Astrocyte (in vitro differentiated cells and primary cell): ENCODE measurements at regions not wholly inside any gene's neighbourhood (a gene's known extent, or its start where the extent isn't known, plus 50 kb on each side); places are given as distances from the start of the nearest gene placed in this dataset.
A peak's percentile ranks its signal among the peaks of the same experiment; 100 is the strongest.

ENCODE experiments used
- DNase-seq: peaks from one replicate; pipeline ENCODE4 v3.0.0-alpha.2; 2010; ENCODE audit warnings: low read depth
- FAIRE-seq: peaks from 2 replicates; lab custom pipeline; 2011; peaks lifted over from hg19 to GRCh38; lab: Jason Lieb, UNC
- H2AFZ ChIP-seq: 2 replicates; pipeline ENCODE4 v1.6.0; 2012; ENCODE audit warnings: low read depth, low read length, inconsistent platforms
- H3K27ac ChIP-seq: 2 replicates; pipeline ENCODE4 v1.5.1; 2011; ENCODE audit warnings: low read depth, low read length, inconsistent platforms
- H3K27me3 ChIP-seq: 2 replicates; pipeline ENCODE4 v1.6.0; 2011; ENCODE audit warnings: low read length, inconsistent platforms; ENCODE audit not compliant: insufficient read depth
- H3K36me3 ChIP-seq: 2 replicates; pipeline ENCODE4 v1.5.1; 2011; ENCODE audit warnings: low read length, inconsistent platforms; ENCODE audit not compliant: insufficient read depth
- H3K4me1 ChIP-seq: 2 replicates; pipeline ENCODE4 v1.5.1; 2011; ENCODE audit warnings: low read length, inconsistent platforms; ENCODE audit not compliant: insufficient read depth
- H3K4me2 ChIP-seq: 2 replicates; pipeline ENCODE4 v1.6.0; 2012; ENCODE audit warnings: low read length, inconsistent platforms
- H3K4me3 ChIP-seq: 2 replicates; pipeline ENCODE4 v1.5.1; 2011; ENCODE audit warnings: low read depth, mild to moderate bottlenecking, low read length, inconsistent platforms; ENCODE audit not compliant: insufficient read depth
- H3K79me2 ChIP-seq: 2 replicates; pipeline ENCODE4 v1.6.0; 2012; ENCODE audit warnings: mild to moderate bottlenecking, low read length, inconsistent platforms; ENCODE audit not compliant: insufficient read depth
- H3K9ac ChIP-seq: 2 replicates; pipeline ENCODE4 v1.6.0; 2012; ENCODE audit warnings: mild to moderate bottlenecking, low read length, inconsistent platforms
- H3K9me3 ChIP-seq: 2 replicates; pipeline ENCODE4 v1.5.1; 2012; ENCODE audit warnings: low read depth, mild to moderate bottlenecking, low read length, inconsistent platforms; ENCODE audit not compliant: insufficient read depth
- H4K20me1 ChIP-seq: 2 replicates; pipeline ENCODE4 v1.6.0; 2012; ENCODE audit warnings: low read length, inconsistent platforms; ENCODE audit not compliant: insufficient read depth
- H3K27ac Mint-ChIP-seq: one replicate; pipeline ENCODE4 v1.8.0; 2021; ENCODE audit warnings: mild to moderate bottlenecking, mixed read lengths; ENCODE audit not compliant: unreplicated experiment
- H3K27me3 Mint-ChIP-seq: one replicate; pipeline ENCODE4 v1.8.0; 2021; ENCODE audit warnings: low read depth, mixed read lengths; ENCODE audit not compliant: unreplicated experiment
- H3K36me3 Mint-ChIP-seq: one replicate; pipeline ENCODE4 v1.8.0; 2021; ENCODE audit warnings: low read depth, mixed read lengths; ENCODE audit not compliant: unreplicated experiment
- H3K4me1 Mint-ChIP-seq: one replicate; pipeline ENCODE4 v1.8.0; 2021; ENCODE audit warnings: low read depth, mixed read lengths; ENCODE audit not compliant: unreplicated experiment
- H3K4me3 Mint-ChIP-seq: one replicate; pipeline ENCODE4 v1.8.0; 2021; ENCODE audit warnings: mild to moderate bottlenecking, moderate library complexity, mixed read lengths; ENCODE audit not compliant: unreplicated experiment
- H3K9me3 Mint-ChIP-seq: one replicate; pipeline ENCODE4 v1.8.0; 2021; ENCODE audit warnings: mild to moderate bottlenecking, mixed read lengths; ENCODE audit not compliant: unreplicated experiment
- EZH2 ChIP-seq: IDR thresholded peaks from 2 replicates; pipeline ENCODE4 v1.6.1; 2012; ENCODE audit warnings: mild to moderate bottlenecking, low read length, inconsistent platforms; ENCODE audit not compliant: insufficient read depth
- TF ChIP-seq, protein P1 (sequence below): IDR thresholded peaks from 2 replicates; pipeline ENCODE4 v1.5.1; 2011; ENCODE audit warnings: low read depth, mild to moderate bottlenecking, inconsistent platforms, low read length, moderate library complexity; ENCODE audit not compliant: insufficient read depth

DNA sequence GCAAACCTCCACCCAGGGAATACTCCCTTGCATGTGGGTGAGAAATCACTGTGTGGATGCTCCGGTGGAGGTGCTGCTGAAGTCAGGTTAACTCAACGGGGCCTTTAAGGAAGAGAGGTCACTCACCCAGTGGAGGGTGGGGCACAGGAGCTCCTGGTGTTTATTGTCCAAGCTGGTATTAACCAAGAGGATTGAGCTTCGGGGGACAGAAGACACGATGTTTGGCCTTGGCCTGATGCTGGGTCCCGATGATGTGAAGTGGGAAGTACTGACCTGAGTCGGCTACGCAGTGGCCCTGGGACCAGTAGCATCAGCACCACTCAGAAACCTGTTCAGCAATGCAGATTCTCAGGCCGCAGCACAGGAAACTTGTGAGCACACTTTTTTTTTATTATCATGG is 85.7 kb upstream of the WASF3 start:
- DNase-seq (no peak), FAIRE-seq (no peak)
- H3K36me3 ChIP-seq: no peaks in the 10 kb centered on the region
- peaks cover 19% of the 10 kb centered on the region for H3K4me1 Mint-ChIP-seq
- H3K4me3 Mint-ChIP-seq: no peak overlapping the region
- no peaks in the 10 kb centered on the region for H3K27me3 Mint-ChIP-seq
- no peaks in the 10 kb centered on the region for H3K9me3 ChIP-seq
- no peak overlapping the region for H3K27ac Mint-ChIP-seq
- H4K20me1 ChIP-seq: no peaks in the 10 kb centered on the region
- H3K27ac ChIP-seq: no peak overlapping the region
- H3K4me1 ChIP-seq: peaks cover 16% of the 10 kb centered on the region
- H3K9me3 Mint-ChIP-seq: no peaks in the 10 kb centered on the region
- no peak overlapping the region for H3K4me3 ChIP-seq
- no peaks in the 10 kb centered on the region for H3K79me2 ChIP-seq
- H3K36me3 Mint-ChIP-seq: no peaks in the 10 kb centered on the region
- H3K27me3 ChIP-seq: no peaks in the 10 kb centered on the region
- H3K9ac ChIP-seq: no peak overlapping the region
- TF ChIP-seq, protein P1, sequence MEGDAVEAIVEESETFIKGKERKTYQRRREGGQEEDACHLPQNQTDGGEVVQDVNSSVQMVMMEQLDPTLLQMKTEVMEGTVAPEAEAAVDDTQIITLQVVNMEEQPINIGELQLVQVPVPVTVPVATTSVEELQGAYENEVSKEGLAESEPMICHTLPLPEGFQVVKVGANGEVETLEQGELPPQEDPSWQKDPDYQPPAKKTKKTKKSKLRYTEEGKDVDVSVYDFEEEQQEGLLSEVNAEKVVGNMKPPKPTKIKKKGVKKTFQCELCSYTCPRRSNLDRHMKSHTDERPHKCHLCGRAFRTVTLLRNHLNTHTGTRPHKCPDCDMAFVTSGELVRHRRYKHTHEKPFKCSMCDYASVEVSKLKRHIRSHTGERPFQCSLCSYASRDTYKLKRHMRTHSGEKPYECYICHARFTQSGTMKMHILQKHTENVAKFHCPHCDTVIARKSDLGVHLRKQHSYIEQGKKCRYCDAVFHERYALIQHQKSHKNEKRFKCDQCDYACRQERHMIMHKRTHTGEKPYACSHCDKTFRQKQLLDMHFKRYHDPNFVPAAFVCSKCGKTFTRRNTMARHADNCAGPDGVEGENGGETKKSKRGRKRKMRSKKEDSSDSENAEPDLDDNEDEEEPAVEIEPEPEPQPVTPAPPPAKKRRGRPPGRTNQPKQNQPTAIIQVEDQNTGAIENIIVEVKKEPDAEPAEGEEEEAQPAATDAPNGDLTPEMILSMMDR: no peak
- no peak for TF ChIP-seq EZH2
- H2AFZ ChIP-seq: no peak overlapping the region
- H3K4me2 ChIP-seq: no peak overlapping the region

DNA sequence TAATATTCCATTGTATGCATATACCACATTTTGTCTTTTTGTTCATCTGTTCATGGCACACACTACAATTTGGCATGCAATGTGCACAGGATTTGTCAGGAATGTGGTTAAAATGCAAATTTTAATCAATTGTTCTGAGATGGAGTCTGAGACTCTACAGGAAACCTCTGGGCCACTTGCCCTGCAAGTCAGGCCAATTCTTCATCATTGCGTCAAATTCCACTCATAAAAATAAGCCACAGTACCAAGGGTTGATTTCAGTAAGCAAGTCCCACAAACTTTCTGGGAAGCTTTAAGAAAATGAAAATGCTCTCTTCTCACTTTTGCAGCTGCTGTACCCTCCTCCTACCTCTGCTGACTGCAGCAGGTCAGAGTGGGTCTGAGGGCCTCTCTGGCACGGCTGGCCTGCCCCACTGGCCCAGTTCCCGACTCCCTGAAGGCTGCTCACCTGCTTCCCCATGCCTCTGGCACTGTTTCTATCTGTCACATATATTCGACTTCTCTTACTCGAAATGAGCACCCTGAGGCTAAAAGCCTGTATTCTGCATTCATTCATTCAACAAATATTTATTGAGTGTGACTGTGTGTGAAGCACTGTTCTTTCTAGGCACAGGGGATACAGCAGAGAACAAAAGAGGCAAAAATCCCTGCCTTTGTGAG is 83.8 kb upstream of the WASF3 start:
- Histone ChIP-seq H3K4me3 (no peak overlapping the region), H3K36me3 (no peaks in the 10 kb centered on the region), H3K79me2 (no peaks in the 10 kb centered on the region), H3K27ac (no peak overlapping the region), H3K4me1 (peaks cover 17% of the 10 kb centered on the region), H3K9me3 (no peaks in the 10 kb centered on the region), H4K20me1 (no peaks in the 10 kb centered on the region), H3K4me2 (no peak overlapping the region), H3K27me3 (no peaks in the 10 kb centered on the region), H3K9ac (no peak overlapping the region), H2AFZ (no peak overlapping the region)
- TF ChIP-seq, protein P1: no peak
- no peak for TF ChIP-seq EZH2
- DNase-seq: no peak
- Mint-ChIP-seq H3K27ac (no peak overlapping the region), H3K4me3 (no peak overlapping the region), H3K36me3 (no peaks in the 10 kb centered on the region), H3K4me1 (peaks cover 20% of the 10 kb centered on the region), H3K27me3 (no peaks in the 10 kb centered on the region), H3K9me3 (no peaks in the 10 kb centered on the region)
- no peak for FAIRE-seq

DNA sequence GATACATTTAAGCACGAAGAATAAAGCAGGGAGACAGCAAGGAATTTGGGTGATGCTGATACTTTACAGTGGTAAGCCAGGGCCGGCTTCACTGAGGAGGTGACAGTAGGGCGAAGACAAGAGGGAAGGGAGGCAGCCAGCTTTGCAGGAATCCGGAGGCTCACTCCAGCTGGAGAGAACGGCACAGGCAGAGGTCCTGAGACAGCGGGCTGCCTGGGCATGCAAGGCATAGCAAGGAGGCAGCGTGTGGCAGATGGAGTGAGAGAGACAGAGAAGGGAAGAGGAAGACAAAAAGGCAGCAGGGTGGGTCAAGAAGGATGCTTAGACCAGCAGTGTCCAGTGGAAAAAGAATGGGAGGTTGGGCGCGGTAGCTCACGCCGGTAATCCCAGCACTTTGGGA is 83.2 kb upstream of the WASF3 start:
- H3K4me1 Mint-ChIP-seq: peaks cover 16% of the 10 kb centered on the region
- no peak overlapping the region for H3K9ac ChIP-seq
- H3K4me1 ChIP-seq: peaks cover 17% of the 10 kb centered on the region
- H3K36me3 Mint-ChIP-seq: no peaks in the 10 kb centered on the region
- no peaks in the 10 kb centered on the region for H3K27me3 ChIP-seq
- no peak for TF ChIP-seq EZH2
- TF ChIP-seq, protein P1: no peak
- no peak for FAIRE-seq
- H2AFZ ChIP-seq: no peak overlapping the region
- DNase-seq: no peak
- H3K4me2 ChIP-seq: no peak overlapping the region
- H3K27me3 Mint-ChIP-seq: no peaks in the 10 kb centered on the region
- no peak overlapping the region for H3K27ac ChIP-seq
- no peaks in the 10 kb centered on the region for H3K9me3 Mint-ChIP-seq
- no peaks in the 10 kb centered on the region for H4K20me1 ChIP-seq
- no peak overlapping the region for H3K4me3 Mint-ChIP-seq
- H3K4me3 ChIP-seq: no peak overlapping the region
- no peaks in the 10 kb centered on the region for H3K79me2 ChIP-seq
- no peaks in the 10 kb centered on the region for H3K36me3 ChIP-seq
- H3K27ac Mint-ChIP-seq: peak overlapping the region; percentile 81
- no peaks in the 10 kb centered on the region for H3K9me3 ChIP-seq
